WTC11 (cell line): ENCODE measurements at regions not wholly inside any gene's neighbourhood (a gene's known extent, or its start where the extent isn't known, plus 50 kb on each side); places are given as distances from the start of the nearest gene placed in this dataset.

Source experiments
- ESRRA ChIP-seq: sonication (generic); formaldehyde crosslinking; IDR thresholded peaks from 2 replicates; pipeline ENCODE4 v1.8.1; 2022; ENCODE audit warnings: mild to moderate bottlenecking, missing genetic modification reagents, borderline replicate concordance
- ETV6 ChIP-seq: sonication (generic); formaldehyde crosslinking; IDR thresholded peaks from 2 replicates; pipeline ENCODE4 v1.8.1; 2022; ENCODE audit warnings: mild to moderate bottlenecking, missing genetic modification reagents
- JUN ChIP-seq: sonication (generic); formaldehyde crosslinking; IDR thresholded peaks from 2 replicates; pipeline ENCODE4 v1.8.0; 2023; ENCODE audit warnings: mild to moderate bottlenecking, missing genetic modification reagents
- NFYB ChIP-seq: sonication (generic); formaldehyde crosslinking; conservative IDR thresholded peaks from 2 replicates; pipeline ENCODE4 v1.8.0; 2022; ENCODE audit warnings: low read depth, missing genetic modification reagents
- SP1 ChIP-seq: sonication (generic); formaldehyde crosslinking; conservative IDR thresholded peaks from 2 replicates; pipeline ENCODE4 v1.8.1; 2022; ENCODE audit warnings: missing genetic modification reagents
- TF ChIP-seq, protein P1 (sequence below): fragments of 200-600 bp; IDR thresholded peaks from 2 replicates; pipeline ENCODE4 v1.8.0; 2022; ENCODE audit warnings: antibody characterized with exemption
- TF ChIP-seq, protein P2 (sequence below): sonication (generic); formaldehyde crosslinking; IDR thresholded peaks from 2 replicates; pipeline ENCODE4 v1.8.1; 2022; ENCODE audit warnings: low read depth, missing genetic modification reagents, borderline replicate concordance
- TF ChIP-seq, protein P3 (sequence below): sonication (generic); formaldehyde crosslinking; IDR thresholded peaks from 2 replicates; pipeline ENCODE4 v1.8.0; 2023; ENCODE audit warnings: mild to moderate bottlenecking, missing genetic modification reagents

DNA sequence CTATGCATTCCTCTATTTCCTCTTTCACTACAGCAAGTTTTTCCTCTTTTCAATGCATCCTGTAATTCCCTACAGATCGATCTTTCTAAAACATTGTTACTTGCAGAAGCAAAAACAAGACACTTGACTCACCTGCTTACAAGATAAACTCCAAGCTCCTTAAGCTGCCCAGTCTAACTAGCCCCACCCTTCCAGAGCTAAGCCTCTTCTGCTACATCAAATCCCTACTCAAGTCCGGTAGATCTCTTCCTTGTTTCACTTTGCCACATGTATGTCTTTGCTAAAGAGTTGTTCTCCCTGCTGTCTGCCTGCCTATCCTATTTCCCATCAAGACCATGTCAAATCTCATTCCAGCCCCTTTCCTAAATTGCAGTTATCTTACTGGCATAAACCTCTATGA lies 724.8 kb downstream of the C12orf50 start:
- TF ChIP-seq, protein P1, sequence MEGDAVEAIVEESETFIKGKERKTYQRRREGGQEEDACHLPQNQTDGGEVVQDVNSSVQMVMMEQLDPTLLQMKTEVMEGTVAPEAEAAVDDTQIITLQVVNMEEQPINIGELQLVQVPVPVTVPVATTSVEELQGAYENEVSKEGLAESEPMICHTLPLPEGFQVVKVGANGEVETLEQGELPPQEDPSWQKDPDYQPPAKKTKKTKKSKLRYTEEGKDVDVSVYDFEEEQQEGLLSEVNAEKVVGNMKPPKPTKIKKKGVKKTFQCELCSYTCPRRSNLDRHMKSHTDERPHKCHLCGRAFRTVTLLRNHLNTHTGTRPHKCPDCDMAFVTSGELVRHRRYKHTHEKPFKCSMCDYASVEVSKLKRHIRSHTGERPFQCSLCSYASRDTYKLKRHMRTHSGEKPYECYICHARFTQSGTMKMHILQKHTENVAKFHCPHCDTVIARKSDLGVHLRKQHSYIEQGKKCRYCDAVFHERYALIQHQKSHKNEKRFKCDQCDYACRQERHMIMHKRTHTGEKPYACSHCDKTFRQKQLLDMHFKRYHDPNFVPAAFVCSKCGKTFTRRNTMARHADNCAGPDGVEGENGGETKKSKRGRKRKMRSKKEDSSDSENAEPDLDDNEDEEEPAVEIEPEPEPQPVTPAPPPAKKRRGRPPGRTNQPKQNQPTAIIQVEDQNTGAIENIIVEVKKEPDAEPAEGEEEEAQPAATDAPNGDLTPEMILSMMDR, result no peak
- TF ChIP-seq NFYB (CRISPR knock-in tag), result no peak
- TF ChIP-seq JUN (CRISPR knock-in tag), result no peak
- TF ChIP-seq, protein P2, sequence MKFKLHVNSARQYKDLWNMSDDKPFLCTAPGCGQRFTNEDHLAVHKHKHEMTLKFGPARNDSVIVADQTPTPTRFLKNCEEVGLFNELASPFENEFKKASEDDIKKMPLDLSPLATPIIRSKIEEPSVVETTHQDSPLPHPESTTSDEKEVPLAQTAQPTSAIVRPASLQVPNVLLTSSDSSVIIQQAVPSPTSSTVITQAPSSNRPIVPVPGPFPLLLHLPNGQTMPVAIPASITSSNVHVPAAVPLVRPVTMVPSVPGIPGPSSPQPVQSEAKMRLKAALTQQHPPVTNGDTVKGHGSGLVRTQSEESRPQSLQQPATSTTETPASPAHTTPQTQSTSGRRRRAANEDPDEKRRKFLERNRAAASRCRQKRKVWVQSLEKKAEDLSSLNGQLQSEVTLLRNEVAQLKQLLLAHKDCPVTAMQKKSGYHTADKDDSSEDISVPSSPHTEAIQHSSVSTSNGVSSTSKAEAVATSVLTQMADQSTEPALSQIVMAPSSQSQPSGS (CRISPR knock-in tag), result no peak
- TF ChIP-seq ESRRA (CRISPR knock-in tag), result no peak
- TF ChIP-seq SP1 (CRISPR knock-in tag), result no peak
- TF ChIP-seq, protein P3, sequence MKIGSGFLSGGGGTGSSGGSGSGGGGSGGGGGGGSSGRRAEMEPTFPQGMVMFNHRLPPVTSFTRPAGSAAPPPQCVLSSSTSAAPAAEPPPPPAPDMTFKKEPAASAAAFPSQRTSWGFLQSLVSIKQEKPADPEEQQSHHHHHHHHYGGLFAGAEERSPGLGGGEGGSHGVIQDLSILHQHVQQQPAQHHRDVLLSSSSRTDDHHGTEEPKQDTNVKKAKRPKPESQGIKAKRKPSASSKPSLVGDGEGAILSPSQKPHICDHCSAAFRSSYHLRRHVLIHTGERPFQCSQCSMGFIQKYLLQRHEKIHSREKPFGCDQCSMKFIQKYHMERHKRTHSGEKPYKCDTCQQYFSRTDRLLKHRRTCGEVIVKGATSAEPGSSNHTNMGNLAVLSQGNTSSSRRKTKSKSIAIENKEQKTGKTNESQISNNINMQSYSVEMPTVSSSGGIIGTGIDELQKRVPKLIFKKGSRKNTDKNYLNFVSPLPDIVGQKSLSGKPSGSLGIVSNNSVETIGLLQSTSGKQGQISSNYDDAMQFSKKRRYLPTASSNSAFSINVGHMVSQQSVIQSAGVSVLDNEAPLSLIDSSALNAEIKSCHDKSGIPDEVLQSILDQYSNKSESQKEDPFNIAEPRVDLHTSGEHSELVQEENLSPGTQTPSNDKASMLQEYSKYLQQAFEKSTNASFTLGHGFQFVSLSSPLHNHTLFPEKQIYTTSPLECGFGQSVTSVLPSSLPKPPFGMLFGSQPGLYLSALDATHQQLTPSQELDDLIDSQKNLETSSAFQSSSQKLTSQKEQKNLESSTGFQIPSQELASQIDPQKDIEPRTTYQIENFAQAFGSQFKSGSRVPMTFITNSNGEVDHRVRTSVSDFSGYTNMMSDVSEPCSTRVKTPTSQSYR (CRISPR knock-in tag), result no peak
- no peak for TF ChIP-seq ETV6
